NCI-H460 (cell line): ENCODE measurements at regions not wholly inside any gene's neighbourhood (a gene's known extent, or its start where the extent isn't known, plus 50 kb on each side); places are given as distances from the start of the nearest gene placed in this dataset.

Experiments
- DNase-seq: peaks from one replicate; pipeline ENCODE4 v3.0.0-alpha.2; 2016; ENCODE audit warnings: low read depth; ENCODE audit errors: extremely low read depth

DNA sequence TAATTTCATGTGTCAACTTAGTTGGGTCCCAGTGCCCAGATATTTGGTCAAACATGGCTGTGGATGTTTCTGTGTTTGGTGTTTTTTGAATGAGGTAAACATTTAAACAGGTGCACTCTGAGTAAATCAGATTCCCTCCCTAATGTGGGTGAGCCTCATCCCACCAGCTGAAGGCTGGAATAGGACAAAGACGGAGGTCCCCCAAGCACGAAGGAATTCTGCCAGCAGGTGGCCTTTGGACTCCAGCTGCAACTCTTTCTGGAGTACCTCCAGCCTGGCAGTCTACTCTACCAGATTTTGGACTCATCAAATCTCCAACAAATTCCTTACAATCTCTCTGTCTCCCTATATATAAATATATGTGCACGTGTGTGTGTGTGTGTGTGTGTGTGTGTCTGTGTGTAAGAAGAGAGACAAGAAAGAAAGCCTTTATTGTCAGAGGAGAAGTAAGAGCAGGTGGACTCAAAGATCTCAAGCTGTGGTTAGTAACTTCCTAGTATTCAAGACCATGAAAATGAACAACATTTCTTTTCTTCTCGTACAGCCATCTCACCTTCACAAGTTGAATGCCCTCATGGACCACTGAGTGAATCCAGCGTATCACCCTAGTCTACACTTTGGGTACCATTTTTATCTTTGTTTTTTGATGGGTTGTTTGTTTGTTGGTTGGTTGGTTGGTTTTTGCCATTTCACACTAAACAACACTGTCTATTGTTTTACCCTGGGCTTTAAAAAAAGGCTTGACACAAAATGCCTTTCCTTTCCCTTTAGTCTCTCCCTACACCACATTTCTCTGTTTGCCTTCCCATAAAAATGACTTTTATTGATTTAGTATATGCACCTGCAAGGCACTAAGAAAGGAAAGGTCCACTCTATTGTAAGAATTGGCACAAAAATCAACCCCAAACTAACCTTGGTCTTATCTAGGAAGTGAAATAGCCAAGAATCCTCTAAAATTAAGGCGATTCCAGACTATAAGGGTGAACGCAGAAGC is 118.7 kb downstream of the TENT4A start:
- DNase-seq = no peak

DNA sequence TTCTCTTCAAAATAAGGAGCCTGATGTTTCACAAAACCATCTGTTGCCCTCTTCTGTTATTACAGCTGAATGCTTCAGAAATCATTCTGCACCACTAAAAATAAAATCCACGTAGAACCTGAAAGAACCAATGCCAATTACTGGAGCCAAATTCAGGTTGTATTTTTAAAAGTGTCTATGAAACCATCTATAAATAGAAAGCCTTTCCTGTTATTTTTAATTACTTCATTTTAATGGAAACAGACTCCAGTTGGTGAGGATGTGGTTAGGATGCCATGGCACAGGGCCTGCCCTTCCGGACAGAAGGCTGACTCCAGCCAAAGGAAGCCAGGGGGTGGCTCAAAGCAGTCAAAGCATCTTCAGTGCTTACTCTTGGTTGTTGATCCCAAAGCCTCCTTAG is 119.8 kb downstream of the TENT4A start:
- no peak for DNase-seq

DNA sequence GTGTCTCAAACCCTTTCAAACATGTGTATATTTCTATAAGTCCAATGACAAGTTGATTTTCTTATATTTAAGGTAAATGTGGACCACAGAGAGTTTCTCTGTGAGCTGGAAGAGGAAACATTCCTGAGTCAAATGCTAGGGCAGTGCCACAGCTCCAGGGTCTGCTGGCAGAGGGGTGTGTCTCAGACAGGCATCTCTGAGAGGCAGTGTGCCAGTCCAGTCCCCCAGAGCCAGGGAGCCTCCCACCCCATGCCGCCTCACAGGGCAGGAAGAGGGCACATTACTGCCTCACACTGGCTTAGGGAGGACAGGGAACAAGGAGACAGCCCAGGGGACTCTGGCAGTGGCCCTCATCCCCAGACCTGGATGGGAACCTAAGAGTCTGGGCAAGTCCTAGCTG is 120.2 kb downstream of the TENT4A start:
- no peak for DNase-seq

DNA sequence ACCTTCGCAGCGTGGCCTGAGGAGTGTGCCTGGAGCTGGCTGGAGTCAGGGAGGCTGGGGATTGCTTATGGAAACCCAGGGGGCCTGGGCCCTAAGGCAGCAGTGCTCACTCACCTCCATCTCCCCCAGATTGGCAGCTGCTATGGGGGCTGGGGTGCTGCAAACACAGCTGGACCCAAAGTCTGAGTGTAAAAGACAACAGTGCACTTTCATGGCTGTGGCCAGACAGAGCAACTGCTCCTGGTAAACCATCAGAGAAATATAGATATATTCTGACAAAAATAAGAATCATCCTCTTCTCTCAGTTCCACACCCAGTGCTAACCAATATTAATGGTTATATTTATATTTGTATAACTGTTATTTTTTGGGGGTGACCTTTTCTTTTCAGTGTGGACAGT is 123.9 kb downstream of the TENT4A start:
- no peak for DNase-seq

DNA sequence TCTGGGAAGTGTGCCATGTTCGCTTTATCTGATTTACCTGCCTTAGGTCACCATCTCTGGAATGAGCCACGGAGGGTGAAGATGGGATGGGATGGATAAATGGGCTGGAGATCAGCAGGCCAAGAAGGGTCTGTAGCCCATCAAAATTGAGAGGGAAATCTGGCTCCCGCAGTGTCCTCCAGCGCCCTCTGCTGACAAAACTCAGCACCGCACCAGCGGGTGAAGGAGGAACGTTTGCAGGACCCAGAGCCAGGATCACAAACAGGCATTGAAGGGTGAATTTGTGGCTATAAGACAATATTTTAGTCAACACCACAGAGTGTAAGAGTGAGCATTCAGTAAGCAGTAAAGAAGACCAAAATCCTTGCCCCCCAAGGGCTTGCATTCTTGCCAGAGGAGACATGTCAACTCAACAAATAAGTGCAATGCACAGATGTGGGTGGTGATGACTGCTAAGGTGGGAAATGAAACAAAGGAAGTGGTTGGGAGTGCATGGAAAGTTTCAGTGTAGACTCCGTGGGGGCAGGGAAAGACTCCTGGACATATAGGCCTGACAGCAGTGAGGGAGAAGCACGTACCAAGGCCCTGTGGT is 124.4 kb downstream of the TENT4A start:
- no peak for DNase-seq

DNA sequence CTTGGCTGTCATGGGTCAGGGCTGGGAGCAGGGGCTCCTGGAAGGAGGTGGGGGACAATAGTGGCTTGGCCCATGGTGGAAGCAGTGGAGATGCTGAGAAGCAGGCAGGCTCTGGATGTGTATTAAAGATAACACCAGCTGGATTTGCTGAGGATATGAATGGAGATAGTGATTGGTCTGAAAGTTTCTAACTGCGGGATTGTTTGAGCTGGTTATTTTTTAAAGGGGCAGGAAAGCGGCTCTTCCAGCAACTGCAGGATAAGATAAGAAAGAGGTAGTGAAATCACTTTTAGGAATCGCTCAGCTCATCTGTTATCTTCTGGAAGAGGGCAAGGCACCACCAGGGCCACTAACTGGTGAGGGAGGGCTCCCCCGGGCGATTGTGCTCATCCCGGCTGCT is 125.5 kb downstream of the TENT4A start:
- DNase-seq = no peak

DNA sequence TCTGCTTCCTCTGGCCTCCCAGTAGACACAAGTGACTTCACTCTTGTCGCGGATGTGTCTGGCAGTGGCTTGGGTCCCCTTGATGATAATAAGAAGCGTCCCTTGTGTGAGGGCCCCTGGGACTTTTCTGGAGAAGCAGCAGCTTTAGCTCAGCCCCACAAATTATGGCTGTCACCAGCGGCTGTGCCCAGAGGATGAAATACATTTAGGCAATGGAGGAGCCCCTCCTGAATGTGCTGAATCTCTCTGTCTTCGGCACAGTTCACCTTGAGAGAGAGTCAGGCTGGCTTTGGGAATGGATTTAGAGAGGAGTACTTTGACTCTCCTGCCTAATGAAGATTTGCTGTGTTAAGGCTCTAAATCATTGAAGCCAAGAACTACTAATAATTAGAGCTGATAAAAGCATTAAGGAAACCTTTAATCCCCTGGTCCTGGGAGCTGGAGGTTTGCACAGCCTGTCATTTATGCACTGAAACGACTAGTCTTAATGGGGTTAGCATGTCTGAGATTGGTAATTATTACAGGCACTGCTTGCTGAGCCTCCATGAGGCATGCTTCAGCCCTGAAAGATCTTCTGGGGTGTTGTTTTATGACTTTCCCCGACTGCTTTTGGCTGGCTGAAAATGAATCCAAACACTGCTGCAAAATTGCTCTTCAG is 127.0 kb downstream of the TENT4A start:
- no peak for DNase-seq

DNA sequence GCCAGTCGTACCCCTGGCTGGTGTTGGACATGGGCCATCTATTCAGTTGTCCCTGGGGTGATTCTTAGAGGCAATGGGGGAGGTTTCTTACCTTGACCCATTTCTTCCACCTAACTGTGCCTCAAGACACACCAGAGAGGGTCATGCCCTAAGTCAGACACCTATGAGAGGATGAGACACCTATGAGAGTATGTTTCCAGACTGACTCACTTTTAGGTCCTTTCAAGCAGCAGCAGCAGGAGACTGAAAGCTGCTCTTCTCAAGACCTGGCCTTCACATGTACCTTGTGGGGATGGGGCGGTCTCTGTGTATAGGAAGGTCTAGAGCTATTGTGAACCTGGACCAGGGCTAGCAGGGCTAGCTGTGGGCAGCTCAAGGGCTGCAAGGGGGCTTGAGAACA is 130.1 kb downstream of the TENT4A start:
- DNase-seq = no peak

DNA sequence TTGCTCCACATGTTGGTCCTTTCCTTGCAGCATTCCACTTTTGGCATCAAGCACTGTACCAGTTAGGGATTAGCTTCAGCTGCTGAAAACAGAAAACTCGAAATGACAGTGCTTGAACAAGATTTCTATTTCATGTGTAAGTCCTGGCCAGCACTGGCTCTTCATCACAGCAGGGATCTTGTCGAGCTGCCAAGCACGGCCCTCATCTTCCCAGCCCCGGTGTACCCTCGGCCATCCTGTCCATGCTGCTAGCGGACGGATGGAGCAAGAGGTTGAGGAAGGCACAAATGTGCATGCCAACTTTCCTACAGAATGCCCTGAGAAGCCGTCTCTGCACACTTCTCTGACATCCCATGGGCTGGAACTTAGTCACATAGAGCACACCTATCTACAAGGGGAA is 130.6 kb downstream of the TENT4A start:
- no peak for DNase-seq

DNA sequence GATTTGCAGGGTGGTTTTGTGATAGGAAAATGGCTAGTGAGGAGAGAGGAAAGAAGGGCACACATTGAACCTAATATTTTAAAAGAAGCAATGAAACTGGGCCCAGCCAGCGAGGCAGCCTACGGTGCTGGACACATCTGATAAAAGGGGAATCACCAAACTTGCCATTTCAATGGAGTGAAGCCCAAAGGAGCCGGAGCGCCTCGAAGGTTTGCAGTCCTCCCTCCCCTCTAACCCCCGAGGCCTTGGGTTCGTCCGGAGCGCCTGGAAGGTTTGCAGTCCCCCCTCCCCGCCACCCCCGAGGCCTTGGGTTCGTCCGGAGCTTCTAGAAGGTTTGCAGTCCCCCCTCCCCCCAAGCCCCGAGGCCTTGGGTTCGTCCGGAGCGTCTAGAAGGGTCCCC is 132.6 kb downstream of the TENT4A start:
- DNase-seq = no peak

DNA sequence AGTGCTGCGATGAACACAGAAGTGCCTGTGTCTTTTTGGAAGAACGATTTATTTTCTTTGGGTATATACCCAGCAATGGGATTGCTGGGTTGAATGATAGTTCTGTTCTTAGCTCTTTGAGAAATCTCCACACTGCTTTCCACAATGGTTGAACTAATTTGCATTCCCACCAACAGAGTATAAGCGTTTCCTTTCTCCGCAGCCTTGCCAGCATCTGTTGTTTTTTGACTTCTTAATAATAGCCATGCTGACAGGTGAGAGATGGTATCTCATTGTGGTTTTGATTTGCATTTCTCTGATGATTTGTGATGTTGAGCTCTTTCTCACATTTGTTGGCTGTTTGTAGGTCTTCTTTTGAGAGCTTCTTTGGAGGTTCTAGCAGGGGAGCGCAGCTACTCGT is 134.6 kb downstream of the TENT4A start:
- no peak for DNase-seq

DNA sequence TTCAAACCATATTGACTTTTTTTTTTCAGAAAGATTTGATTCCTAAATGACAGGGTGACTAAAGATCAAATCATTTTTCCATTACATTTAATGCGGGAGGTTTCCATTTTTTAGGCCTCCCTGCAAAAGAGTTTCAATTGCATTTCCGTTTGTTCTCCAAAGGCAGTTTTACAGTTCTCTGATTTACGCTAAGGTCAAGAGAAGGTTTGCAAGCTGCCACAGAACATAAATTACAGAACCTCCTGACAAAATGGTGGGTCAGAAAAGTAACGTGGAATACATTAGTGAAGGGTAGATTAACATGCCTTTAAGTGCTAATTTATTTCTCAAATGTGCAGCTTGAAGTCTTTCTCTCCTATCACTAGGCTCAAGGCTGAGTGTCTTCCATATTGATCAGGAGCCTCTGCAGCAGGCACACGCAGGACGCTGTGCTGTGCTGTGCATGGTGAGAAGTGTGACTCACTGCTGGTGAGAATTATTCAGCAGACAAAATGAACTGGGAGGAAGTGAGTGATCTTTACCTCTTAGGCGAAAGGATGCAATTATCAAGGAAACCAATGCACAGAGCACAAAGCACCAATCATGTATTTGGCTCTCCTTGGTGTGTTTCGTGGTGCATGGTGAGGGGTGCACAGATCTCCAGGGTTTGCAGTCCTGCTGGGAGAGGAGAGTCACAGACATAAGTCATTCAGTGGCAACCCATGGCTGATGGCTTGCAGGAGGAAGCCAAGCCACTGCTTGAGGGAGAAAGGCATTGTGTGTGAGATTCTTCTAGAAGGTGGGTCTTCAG is 136.3 kb downstream of the TENT4A start:
- no peak for DNase-seq

DNA sequence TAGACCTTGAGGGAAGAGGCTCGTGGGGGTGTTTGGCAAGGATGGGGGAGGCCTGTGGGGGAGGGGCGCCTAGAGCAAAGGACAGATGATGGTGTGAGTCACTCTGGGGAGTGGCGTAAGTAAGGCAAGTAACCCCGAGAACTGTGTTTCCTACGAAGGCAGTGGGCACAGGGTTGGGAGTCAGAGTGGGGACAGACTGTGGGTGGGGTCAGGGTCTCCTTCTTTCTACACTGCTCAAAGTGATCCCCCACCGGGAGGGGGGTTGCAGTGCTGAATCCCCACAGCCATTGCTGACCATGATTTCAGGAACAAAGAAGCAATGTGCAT is 136.8 kb downstream of the TENT4A start:
- DNase-seq = no peak

DNA sequence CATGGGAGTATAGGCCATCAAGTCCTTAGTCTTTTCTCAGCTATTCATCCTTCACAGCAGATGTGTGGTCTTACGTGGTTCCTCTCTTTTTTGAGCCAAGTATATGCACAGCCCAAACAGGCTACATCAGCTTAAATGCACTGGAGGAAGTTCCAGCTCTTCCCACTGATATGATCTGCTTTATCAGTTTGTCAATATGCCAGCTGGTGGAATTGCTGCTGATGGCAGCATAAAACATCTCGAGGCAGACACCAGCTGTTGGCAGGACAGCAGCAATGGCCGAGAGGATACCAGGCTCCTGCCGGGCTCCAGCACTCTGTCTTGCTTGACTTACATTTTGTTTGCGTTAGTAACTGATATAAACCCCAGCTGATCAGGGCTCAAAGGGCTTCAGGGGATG is 143.4 kb downstream of the TENT4A start:
- no peak for DNase-seq

DNA sequence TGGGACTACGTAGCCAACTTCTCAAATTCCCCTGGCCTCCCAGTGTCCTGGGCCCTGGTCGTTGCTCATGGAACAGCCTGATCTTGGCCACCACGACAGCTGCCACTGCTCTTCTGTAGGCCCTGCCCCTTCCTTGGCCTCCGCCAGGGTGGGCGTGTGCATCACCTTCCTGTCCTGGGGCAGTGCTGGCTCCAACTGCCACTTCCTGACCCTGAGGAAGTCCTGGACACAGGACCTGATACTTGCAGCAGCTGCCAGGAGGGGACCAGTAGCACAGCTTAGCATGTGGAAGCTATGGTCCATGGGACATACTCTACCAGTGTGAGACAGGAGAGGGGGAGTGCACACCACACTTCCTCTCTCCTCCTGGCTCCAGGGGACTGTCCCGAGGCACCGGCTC is 145.2 kb downstream of the TENT4A start:
- DNase-seq = no peak

DNA sequence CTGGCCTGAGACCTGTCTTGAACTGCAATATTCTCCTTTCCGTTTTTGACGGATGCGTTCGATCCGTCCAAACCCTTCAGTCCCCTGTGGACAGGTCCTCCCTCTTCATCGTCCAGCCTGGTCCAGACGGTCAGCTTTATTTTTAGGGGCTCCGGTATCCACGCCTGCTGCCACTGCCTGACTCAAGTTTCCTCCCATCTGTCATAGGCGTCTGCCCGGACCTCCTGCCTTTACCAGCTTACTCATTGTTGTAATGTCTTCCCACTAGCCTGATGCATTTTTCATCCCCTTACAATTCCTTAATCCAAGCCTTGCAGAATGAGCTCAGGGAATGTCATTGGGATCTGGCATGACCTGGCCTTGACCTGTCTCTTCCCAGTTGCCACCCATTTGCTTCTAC is 145.8 kb downstream of the TENT4A start:
- DNase-seq = no peak

DNA sequence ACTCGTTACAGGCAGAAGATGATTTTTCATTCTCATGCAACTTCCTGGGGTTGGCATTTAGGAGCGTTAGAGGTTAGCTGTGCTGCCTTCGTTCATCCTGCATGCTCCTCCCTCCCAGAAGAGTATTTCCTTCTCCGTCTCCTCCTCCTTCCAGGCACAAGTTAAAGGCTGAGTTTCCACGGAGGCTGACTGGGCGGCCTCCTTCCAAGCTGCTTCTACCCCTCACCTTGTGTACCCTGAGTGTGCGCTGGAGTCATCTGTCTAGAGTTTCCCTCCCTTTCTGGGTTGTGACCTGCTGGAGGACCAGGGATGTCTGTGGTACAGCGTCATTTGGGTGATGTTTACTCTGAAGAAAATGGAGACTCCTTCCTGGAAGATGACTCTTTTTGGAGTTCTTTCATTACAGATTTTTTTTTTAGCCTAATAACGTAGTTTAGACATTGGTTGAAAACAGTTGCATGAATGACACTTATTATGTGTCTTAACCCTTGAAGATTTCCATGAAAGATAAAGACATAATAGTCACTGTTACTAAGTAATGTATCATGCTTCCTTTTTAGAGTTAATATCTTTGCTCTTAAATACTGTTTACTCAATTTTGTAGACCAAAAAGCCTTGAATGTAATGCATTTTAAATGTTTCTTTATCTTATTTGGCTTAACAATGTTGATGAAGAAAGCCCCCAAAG is 146.9 kb downstream of the TENT4A start:
- DNase-seq = no peak

DNA sequence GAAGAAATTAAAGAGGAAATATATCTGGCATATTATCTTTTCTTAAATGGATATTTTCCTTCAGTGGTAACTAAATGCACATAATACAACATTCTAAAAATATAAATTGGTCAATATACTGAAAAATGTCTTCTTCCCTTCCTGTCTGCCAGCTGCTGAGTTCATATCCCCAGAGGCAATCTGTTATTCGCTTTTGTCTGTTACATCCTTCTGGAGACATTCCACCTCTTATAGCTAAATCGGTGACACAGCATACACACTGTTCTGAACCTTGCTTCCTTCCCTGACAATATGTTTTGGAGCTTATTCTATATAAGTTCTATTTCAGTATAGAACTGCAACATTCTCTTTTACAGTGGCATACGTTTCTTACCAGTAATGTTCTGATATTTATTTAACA is 147.8 kb downstream of the TENT4A start:
- DNase-seq = no peak

DNA sequence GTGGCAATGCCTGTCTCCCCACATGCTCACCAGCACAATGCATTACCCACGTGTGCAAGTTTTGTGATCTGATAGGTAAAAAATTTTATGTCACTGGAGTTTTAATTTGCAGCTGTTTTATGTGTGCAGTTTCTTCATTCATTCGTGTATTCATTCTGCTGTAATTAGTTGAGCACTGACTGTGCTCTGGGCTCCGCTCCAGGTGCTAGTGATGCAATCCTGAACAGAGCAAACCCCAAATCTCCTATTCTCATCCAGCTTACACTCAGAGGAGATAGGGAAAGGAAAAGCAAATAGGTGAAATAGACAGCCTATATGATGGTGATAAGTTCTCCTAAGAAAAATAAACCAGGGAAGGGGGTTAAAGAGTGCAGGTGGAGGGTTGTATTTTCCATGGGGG is 148.4 kb downstream of the TENT4A start:
- no peak for DNase-seq

DNA sequence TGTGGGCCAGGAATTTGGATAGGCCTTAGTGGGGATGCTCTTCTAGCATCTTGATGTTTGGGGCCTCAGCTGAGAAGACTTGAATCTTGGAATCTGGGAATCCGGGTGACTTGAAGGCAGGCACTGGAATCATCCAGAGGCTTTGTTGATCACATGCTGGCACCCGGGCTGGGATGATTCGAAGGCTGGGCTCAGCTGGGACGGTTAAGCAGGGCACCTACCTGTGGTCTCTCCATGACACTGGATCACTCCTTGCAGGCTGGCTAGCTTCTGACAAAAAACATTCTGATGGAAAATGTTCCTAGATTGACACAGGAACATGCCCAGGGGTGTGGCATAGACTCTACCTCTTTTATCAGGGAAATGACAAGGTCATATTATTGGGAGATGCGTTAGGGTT is 149.1 kb downstream of the TENT4A start:
- DNase-seq = no peak

DNA sequence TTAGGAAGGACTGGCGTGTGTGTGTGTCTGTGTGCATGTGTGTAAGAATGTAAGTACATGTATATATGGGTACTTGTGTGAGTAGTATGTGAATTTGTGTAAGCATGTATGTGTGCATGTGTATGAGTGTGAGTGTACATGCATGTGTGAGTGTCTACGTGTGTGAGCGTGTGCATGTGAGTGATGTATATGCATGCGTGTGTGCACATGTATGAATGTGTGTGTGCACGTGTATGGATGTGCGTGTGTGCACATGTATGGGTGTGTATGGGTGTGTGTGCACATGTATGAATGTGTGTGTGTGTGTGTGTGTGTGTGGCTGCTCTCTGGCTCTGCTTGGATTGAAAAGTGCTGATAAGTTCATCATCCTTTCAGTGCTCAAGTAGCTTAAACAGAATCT is 154.5 kb downstream of the TENT4A start:
- DNase-seq = no peak
